ENCODE measurements at regions not wholly inside any gene's neighbourhood (a gene's known extent, or its start where the extent isn't known, plus 50 kb on each side); places are given as distances from the start of the nearest gene placed in this dataset.

DNA sequence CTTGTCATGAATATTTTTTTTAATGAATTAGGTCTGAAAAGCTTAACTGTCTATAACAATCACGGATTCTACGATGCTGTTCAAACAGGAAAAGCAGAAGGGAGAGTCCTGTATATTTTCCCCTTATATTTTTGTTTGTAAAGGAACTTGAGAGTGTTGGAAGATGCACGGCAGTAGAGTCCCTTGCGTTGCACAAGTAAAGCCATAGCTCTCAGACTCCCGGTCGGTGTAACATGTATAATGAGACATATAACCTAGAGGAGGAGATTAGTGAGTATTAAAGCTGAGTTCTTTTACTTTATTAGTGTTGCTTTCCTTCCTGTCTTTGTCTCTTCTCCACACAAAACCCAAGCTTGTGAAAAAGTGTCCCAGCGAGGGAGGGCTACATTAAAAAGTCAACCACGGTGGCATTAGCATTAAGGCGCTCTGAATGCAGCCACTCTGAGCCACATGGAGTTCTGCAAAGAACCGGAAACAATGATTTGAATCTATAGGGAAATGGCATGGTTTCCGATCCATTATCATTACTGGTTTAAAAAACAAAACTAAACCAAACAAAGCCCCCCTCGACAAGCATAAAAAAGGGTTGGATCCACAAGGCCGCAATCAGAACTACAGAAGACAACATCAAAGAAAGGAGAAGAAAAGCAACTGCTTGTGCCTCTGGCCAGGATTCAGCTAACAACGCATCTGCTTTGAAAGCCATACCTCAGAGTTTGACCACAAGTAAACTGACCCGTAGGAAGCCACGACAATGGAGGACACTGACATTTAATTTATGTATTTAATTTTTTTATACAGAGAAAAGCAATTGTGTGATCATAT is 356.8 kb downstream of the LMO4 start:
- H3K9ac ChIP-seq (ENCODE audit: low read depth, low read length), result peak overlapping the region; percentile 29
- H3K36me3 ChIP-seq (ENCODE audit: insufficient read depth, low read length), result no peaks in the 10 kb centered on the region
- H3K4me1 ChIP-seq (ENCODE audit: insufficient read depth, low read length), result peaks cover 16% of the 10 kb centered on the region

DNA sequence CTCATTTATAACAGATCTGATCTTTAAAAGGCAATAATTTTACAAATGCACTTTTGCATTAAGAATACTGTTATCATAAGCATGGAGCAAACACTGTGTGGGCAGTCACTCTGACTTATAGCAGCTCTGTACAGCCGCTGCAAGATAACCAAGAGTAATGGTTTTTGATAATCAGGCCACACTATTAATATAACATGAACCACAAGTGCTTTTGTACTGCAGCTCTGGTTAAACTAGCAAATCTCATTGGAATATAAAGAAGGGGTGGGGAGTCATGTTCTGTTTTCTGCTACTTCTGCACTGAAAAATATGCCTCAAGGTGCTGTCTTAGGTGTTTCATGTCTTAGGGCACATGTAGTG is 357.4 kb downstream of the LMO4 start:
- peaks cover 16% of the 10 kb centered on the region for H3K4me1 ChIP-seq (ENCODE audit: insufficient read depth, low read length)
- H3K9me3 ChIP-seq (ENCODE audit: control insufficient read depth, insufficient read depth, low read length), result no peaks in the 10 kb centered on the region
- no peak overlapping the region for H3K9ac ChIP-seq (ENCODE audit: low read depth, low read length)
- H3K36me3 ChIP-seq (ENCODE audit: insufficient read depth, low read length), result no peaks in the 10 kb centered on the region

More for the DNA sequence above, 356.8 kb downstream of the LMO4 start:
- no peaks in the 10 kb centered on the region for H3K9me3 ChIP-seq (ENCODE audit: control insufficient read depth, insufficient read depth, low read length)

DNA sequence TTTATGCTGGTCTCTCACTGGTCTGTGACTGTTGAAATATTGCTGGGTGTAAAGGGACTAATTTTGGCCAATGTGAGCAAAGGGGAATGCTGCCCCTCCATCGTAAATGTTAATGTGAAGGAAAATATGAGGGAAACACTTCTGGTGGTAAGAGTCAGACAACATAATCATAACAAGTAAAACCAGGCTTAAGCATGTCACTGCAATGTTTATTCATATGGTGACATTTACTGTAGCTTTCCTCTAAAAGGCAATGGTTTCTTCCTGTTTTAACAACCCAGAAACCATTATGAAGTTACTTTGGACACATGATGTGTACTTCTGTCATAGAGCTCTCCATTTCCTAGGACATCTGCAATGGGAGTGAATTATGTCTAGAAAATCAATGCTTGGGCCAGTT is 358.0 kb downstream of the LMO4 start:
- peaks cover 16% of the 10 kb centered on the region for H3K4me1 ChIP-seq (ENCODE audit: insufficient read depth, low read length)
- no peaks in the 10 kb centered on the region for H3K36me3 ChIP-seq (ENCODE audit: insufficient read depth, low read length)
- H3K9me3 ChIP-seq (ENCODE audit: control insufficient read depth, insufficient read depth, low read length), result no peaks in the 10 kb centered on the region
- no peak overlapping the region for H3K9ac ChIP-seq (ENCODE audit: low read depth, low read length)

DNA sequence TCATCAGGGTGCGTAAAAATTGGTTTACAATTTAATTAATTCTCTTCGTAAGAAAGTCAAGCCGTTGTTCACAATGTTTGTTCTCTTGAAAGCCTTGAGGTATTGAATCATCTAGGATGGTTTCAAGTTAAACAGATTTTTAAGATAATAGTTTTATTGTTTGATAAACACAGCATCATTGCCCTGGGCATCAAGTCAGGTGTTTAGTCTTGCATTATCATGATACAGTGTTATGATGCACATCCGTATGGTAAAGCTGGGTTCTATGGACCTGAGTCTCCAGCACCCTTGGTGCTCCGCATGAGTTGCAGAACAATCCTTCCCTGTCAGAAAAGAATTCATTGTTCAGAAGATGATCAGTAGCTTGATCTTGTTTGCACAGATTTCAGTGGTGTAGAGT is 359.5 kb downstream of the LMO4 start:
- no peaks in the 10 kb centered on the region for H3K9me3 ChIP-seq (ENCODE audit: control insufficient read depth, insufficient read depth, low read length)
- no peaks in the 10 kb centered on the region for H3K36me3 ChIP-seq (ENCODE audit: insufficient read depth, low read length)
- no peak overlapping the region for H3K9ac ChIP-seq (ENCODE audit: low read depth, low read length)
- peaks cover 16% of the 10 kb centered on the region for H3K4me1 ChIP-seq (ENCODE audit: insufficient read depth, low read length)

DNA sequence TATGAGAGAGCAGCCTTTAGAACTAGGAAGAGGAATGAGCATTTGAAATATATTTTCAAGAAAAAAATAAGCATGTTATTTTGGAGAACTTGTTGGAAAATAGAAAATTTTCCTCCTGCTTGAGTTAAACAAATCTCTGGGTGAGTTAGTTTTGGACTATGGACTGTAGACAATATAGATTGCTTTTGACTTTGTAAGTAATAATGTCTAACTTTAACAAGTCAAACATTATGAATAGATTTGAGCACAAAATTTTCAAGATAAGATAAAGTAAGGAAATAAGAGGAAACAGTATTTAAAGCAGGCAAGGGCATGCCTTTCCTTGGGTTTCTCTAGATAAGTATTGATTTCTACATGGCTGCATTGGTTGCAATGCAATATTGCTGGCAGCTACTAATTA is 360.8 kb downstream of the LMO4 start:
- no peaks in the 10 kb centered on the region for H3K9me3 ChIP-seq (ENCODE audit: control insufficient read depth, insufficient read depth, low read length)
- no peaks in the 10 kb centered on the region for H3K36me3 ChIP-seq (ENCODE audit: insufficient read depth, low read length)
- H3K9ac ChIP-seq (ENCODE audit: low read depth, low read length), result no peak overlapping the region
- peaks cover 13% of the 10 kb centered on the region for H3K4me1 ChIP-seq (ENCODE audit: insufficient read depth, low read length)

DNA sequence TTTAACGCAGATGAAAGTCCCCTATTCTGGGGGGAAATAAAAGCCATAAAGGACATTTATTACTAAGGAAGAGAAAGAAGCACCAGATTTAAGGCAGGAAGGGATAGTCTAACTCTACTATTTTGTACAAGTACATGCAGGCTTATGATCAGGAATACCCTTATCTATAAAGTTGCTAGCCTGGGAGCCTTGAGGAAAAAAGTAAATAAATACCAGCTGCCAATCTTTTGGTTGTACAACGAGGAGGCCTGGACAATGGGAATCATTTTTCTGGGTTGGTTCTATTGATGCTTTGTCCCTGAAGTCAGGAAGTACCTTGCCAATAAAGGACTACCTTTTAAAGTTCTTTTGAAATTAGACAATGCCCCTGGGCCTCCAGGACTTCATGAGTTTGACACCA is 367.8 kb downstream of the LMO4 start:
- H3K9ac ChIP-seq (ENCODE audit: low read depth, low read length), result no peak overlapping the region
- no peaks in the 10 kb centered on the region for H3K4me1 ChIP-seq (ENCODE audit: insufficient read depth, low read length)
- no peaks in the 10 kb centered on the region for H3K36me3 ChIP-seq (ENCODE audit: insufficient read depth, low read length)
- peaks cover 4% of the 10 kb centered on the region; the same call in 1 of the 2 replicates for H3K9me3 ChIP-seq (ENCODE audit: control insufficient read depth, insufficient read depth, low read length)

DNA sequence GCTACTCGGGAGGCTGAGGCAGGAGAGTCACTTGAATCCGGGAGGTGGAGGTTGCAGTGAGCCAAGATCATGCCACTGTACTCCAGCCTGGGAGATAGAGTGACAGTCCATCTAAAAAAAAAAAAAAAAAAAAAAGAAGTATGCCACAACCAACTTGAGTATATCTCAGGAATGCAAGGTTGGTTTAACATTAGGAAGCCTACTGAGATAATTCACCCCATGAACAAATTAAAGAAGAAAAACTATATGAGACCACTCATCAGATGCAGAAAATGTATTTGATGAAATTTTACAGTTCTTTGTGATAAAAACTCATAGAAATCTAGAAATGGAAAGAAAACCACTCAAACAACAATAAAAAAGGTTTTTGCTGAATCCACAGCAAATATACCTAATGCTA is 373.8 kb downstream of the LMO4 start:
- Histone ChIP-seq H3K9ac (ENCODE audit: low read depth, low read length) (no peak overlapping the region), H3K4me1 (ENCODE audit: insufficient read depth, low read length) (no peaks in the 10 kb centered on the region; the same call in 1 of the 2 replicates), H3K36me3 (ENCODE audit: insufficient read depth, low read length) (no peaks in the 10 kb centered on the region), H3K9me3 (ENCODE audit: control insufficient read depth, insufficient read depth, low read length) (peaks cover 14% of the 10 kb centered on the region)

DNA sequence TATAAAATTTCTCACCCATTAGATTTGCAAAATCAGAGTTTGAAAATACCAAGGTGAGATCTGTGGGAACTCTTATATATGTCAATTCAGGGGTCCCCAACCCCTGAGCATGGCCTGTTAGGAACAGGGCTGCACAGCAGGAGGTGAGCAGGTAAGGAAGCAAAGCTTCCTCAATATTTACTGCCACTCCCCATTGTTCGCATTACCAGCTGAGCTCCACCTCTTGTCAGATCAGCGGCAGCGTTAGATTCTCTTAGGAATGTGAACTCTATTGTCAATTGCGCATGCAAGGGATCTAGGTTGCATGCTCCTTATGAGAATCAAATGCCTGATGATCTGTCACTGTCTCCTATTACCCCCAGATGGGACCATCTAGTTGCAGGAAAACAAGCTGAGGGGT is 376.6 kb downstream of the LMO4 start:
- Histone ChIP-seq H3K9me3 (ENCODE audit: control insufficient read depth, insufficient read depth, low read length) (peaks cover 10% of the 10 kb centered on the region), H3K9ac (ENCODE audit: low read depth, low read length) (no peak overlapping the region), H3K36me3 (ENCODE audit: insufficient read depth, low read length) (no peaks in the 10 kb centered on the region), H3K4me1 (ENCODE audit: insufficient read depth, low read length) (no peaks in the 10 kb centered on the region; the same call in 1 of the 2 replicates)

DNA sequence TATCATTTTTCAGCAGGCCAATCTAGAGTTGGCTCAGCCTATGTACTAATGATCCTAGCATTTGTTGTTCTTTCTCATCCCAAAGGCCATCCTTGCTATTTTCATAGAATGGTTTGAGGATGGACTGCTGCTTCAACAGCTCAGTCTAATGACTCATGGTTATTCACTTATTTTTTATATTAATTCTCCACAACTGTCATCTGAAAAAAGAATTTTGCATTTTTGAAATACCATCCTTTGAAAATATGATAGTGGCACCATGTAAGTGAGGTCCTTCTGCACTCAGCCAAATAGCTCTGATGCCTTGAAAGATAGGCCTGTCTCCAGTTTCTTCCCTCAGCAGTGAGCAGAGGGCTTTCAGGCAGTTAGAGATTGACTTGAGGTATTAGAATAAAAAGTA is 377.5 kb downstream of the LMO4 start:
- Histone ChIP-seq H3K9ac (ENCODE audit: low read depth, low read length) (no peak overlapping the region), H3K9me3 (ENCODE audit: control insufficient read depth, insufficient read depth, low read length) (peaks cover 10% of the 10 kb centered on the region), H3K36me3 (ENCODE audit: insufficient read depth, low read length) (no peaks in the 10 kb centered on the region), H3K4me1 (ENCODE audit: insufficient read depth, low read length) (no peaks in the 10 kb centered on the region; the same call in 1 of the 2 replicates)

DNA sequence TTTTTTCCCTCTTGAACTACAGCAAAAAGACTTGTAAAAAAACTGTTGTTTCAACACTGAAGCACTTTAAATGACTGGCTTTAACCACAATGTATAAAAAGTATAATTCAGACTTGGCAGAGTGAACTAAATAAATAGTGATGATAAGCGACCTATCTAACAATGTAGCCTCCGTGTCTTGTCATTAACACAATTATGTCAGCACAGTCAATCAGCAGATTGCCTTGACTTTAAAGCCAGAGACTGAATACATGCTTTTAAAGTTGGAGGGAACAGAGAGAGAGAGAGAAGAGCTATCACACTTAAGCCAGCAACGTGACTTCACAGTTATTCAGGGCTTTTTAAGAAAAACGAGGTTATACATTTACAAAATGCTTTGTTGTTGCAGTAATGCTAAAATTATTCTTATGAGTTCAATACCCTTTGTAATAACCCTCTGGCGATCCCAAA is 378.1 kb downstream of the LMO4 start:
- no peak overlapping the region for H3K9ac ChIP-seq (ENCODE audit: low read depth, low read length)
- no peaks in the 10 kb centered on the region; the same call in 1 of the 2 replicates for H3K4me1 ChIP-seq (ENCODE audit: insufficient read depth, low read length)
- peaks cover 9% of the 10 kb centered on the region for H3K9me3 ChIP-seq (ENCODE audit: control insufficient read depth, insufficient read depth, low read length)
- H3K36me3 ChIP-seq (ENCODE audit: insufficient read depth, low read length), result no peaks in the 10 kb centered on the region

DNA sequence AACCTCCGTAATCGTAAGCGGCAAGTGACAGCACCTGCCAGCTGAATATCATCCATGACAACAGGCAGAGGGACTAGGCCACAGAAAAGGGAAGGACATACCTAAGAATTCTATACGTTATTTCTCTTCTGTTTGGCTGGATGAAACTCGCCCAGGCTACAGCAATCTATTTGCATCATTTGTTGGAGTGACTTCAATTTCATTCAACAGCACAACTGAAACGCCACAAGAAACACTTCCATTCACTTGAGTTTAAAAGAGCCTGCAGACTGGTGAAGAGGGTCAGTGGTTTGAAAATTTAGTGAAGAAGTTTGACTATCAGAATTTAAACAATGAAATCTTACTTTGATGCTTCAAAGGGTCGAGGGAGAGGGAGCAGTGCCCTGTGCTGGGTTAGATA is 378.7 kb downstream of the LMO4 start:
- Histone ChIP-seq H3K9ac (ENCODE audit: low read depth, low read length) (no peak overlapping the region), H3K36me3 (ENCODE audit: insufficient read depth, low read length) (no peaks in the 10 kb centered on the region), H3K9me3 (ENCODE audit: control insufficient read depth, insufficient read depth, low read length) (peaks cover 3% of the 10 kb centered on the region; the same call in 1 of the 2 replicates), H3K4me1 (ENCODE audit: insufficient read depth, low read length) (no peaks in the 10 kb centered on the region; the same call in 1 of the 2 replicates)

DNA sequence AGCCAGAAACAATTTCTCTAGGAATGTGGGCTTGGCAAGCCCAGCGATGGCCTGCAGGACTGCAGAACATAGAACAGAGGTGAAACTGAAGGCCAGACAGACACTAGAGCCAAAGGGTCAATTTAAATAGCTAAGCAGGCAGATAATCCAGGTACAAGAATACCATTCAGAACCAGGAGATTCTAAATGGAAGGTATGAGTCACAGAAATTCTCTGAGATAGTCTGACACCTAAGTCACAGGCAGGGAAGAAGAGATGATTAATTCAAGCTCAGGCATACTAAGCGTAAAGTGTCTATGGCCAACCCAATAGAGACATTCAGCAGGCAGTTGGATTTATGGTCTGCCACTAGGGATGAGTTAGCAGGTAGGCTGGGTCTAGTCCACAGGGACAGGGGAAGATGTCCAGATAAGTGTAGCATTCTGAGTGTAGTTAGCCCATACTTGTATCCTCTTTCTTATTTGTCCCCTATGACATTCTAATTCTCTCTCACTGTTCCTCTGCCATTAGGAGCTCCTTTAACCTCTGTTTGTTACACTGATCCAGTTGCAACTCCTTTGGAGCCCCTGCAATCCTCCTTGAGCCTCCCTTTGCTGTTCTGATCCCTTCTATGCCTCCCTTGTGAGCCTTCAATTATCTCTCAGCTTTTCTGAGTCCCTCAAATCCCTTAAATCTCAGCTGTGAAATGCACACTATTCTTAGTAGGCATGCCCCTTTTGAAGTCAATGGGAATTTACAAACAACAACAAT is 383.8 kb downstream of the LMO4 start:
- Histone ChIP-seq H3K4me1 (ENCODE audit: insufficient read depth, low read length) (no peaks in the 10 kb centered on the region; the same call in 1 of the 2 replicates), H3K36me3 (ENCODE audit: insufficient read depth, low read length) (no peaks in the 10 kb centered on the region), H3K9me3 (ENCODE audit: control insufficient read depth, insufficient read depth, low read length) (no peaks in the 10 kb centered on the region), H3K9ac (ENCODE audit: low read depth, low read length) (no peak overlapping the region)

DNA sequence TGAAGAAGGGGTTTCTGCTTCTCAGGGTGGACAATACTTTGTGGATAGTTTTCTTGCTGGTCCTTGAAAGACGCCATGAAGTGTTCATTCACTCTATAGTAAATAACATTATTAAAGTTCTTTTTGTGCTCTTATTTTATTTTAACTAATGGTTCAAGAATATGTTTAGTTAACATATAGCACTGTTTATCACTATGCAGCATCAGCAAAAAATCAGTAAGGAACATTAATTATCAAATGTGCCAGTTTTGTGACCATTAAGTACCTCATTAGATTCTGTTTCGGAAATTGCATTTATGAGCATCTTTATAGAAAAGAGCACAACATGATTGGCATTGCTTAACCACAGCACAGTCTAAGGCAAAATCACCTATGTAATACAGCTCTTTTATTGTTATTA is 385.6 kb downstream of the LMO4 start:
- no peaks in the 10 kb centered on the region for H3K36me3 ChIP-seq (ENCODE audit: insufficient read depth, low read length)
- H3K9me3 ChIP-seq (ENCODE audit: control insufficient read depth, insufficient read depth, low read length), result no peaks in the 10 kb centered on the region
- H3K4me1 ChIP-seq (ENCODE audit: insufficient read depth, low read length), result no peaks in the 10 kb centered on the region; the same call in 1 of the 2 replicates
- H3K9ac ChIP-seq (ENCODE audit: low read depth, low read length), result no peak overlapping the region

DNA sequence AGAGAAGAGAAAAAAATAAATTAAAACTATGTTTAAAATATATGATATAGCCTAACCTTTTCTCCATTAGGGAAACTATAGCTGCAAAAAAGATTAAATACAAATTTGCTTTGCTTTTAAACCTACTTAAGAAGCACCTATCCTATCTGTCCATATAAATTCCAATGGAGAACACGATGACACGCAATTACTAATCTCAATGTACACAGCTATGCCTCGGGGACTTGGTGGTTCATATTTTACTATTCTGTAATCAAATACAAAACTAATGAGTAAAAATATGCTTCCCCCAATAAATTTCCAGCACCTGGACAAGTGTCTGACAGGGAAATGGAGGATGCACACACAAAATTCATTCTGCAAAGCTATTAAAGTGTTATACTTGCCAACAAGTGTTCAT is 386.4 kb downstream of the LMO4 start:
- no peaks in the 10 kb centered on the region for H3K36me3 ChIP-seq (ENCODE audit: insufficient read depth, low read length)
- no peak overlapping the region for H3K9ac ChIP-seq (ENCODE audit: low read depth, low read length)
- no peaks in the 10 kb centered on the region; the same call in 1 of the 2 replicates for H3K4me1 ChIP-seq (ENCODE audit: insufficient read depth, low read length)
- H3K9me3 ChIP-seq (ENCODE audit: control insufficient read depth, insufficient read depth, low read length), result no peaks in the 10 kb centered on the region

DNA sequence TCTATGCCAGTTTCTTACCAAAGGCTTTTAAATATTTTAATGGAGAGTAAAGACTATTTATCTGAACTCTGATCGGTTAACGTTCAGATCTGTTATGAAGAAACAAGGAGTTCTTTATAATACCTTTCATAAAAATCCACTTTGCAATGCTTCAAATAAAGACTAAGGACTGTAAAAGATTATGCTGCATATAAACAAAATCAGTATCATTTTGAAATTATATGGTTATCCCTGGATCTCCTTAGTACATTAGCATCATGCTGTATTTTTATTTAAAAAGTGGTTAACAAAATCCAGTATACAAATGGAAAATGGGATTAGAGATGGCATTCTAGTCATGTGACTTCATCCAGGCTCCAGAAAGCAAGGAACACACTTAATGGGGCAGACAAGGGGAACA is 386.8 kb downstream of the LMO4 start:
- no peaks in the 10 kb centered on the region for H3K36me3 ChIP-seq (ENCODE audit: insufficient read depth, low read length)
- no peaks in the 10 kb centered on the region for H3K9me3 ChIP-seq (ENCODE audit: control insufficient read depth, insufficient read depth, low read length)
- no peak overlapping the region for H3K9ac ChIP-seq (ENCODE audit: low read depth, low read length)
- no peaks in the 10 kb centered on the region; the same call in 1 of the 2 replicates for H3K4me1 ChIP-seq (ENCODE audit: insufficient read depth, low read length)

Measured in ES-I3 (cell line).